Osteoblast (primary cell): ENCODE measurements at regions not wholly inside any gene's neighbourhood (a gene's known extent, or its start where the extent isn't known, plus 50 kb on each side); places are given as distances from the start of the nearest gene placed in this dataset.
A peak's percentile ranks its signal among the peaks of the same experiment; 100 is the strongest.

Experiments used
- DNase-seq: peaks from one replicate; pipeline ENCODE4 v3.0.0; 2011; ENCODE audit warnings: low spot score, mixed read lengths; ENCODE audit not compliant: insufficient read length; ENCODE audit errors: missing footprints
- H2AFZ ChIP-seq: 2 replicates; pipeline ENCODE4 v1.6.0; 2011; ENCODE audit warnings: mild to moderate bottlenecking, low read length
- H3K27ac ChIP-seq: 2 replicates; pipeline ENCODE4 v1.5.1; 2011; ENCODE audit warnings: mild to moderate bottlenecking, low read depth, low read length, moderate library complexity
- H3K27me3 ChIP-seq: 2 replicates; pipeline ENCODE4 v1.6.0; 2012; ENCODE audit warnings: mild to moderate bottlenecking, control low read depth, inconsistent platforms, low read length, moderate library complexity; ENCODE audit not compliant: insufficient read depth
- H3K36me3 ChIP-seq: 2 replicates; pipeline ENCODE4 v1.5.1; 2011; ENCODE audit warnings: mild to moderate bottlenecking, low read length, control low read depth, moderate library complexity; ENCODE audit not compliant: insufficient read depth
- H3K4me1 ChIP-seq: 2 replicates; pipeline ENCODE4 v1.5.1; 2011; ENCODE audit warnings: mild to moderate bottlenecking, low read length, control low read depth, moderate library complexity; ENCODE audit not compliant: insufficient read depth
- H3K4me2 ChIP-seq: 2 replicates; pipeline ENCODE4 v1.6.0; 2011; ENCODE audit warnings: mild to moderate bottlenecking, low read length; ENCODE audit not compliant: insufficient read depth
- H3K4me3 ChIP-seq: fragments of 200-600 bp; sonication (generic); 3 replicates; pipeline ENCODE4 v1.5.1; 2012; ENCODE audit warnings: mild to moderate bottlenecking, low read length, inconsistent platforms; ENCODE audit not compliant: insufficient read depth
- H3K79me2 ChIP-seq: 2 replicates; pipeline ENCODE4 v1.6.0; 2012; ENCODE audit warnings: mild to moderate bottlenecking, low read length, control low read depth, inconsistent platforms; ENCODE audit not compliant: insufficient read depth
- H3K9me3 ChIP-seq: 2 replicates; pipeline ENCODE4 v1.5.1; 2011; ENCODE audit warnings: low read depth, low read length, control low read depth
- H4K20me1 ChIP-seq: 2 replicates; pipeline ENCODE4 v1.6.0; 2012; ENCODE audit warnings: mild to moderate bottlenecking, low read length, control low read depth; ENCODE audit not compliant: insufficient read depth
- TF ChIP-seq, protein P1 (sequence below): IDR thresholded peaks from 2 replicates; pipeline ENCODE4 v1.5.1; 2011; ENCODE audit warnings: mild to moderate bottlenecking, low read depth, low read length, moderate library complexity; ENCODE audit errors: extremely low read depth

- Histone ChIP-seq H3K4me1 (no peaks in the 10 kb centered on the region), H3K4me3 (no peak overlapping the region), H3K79me2 (no peaks in the 10 kb centered on the region), H4K20me1 (no peaks in the 10 kb centered on the region), H3K27me3 (no peaks in the 10 kb centered on the region), H3K27ac (no peak overlapping the region), H2AFZ (no peak overlapping the region), H3K4me2 (no peak overlapping the region), H3K9me3 (no peaks in the 10 kb centered on the region), H3K36me3 (no peaks in the 10 kb centered on the region)
- DNase-seq = no peak
- TF ChIP-seq, protein P1, sequence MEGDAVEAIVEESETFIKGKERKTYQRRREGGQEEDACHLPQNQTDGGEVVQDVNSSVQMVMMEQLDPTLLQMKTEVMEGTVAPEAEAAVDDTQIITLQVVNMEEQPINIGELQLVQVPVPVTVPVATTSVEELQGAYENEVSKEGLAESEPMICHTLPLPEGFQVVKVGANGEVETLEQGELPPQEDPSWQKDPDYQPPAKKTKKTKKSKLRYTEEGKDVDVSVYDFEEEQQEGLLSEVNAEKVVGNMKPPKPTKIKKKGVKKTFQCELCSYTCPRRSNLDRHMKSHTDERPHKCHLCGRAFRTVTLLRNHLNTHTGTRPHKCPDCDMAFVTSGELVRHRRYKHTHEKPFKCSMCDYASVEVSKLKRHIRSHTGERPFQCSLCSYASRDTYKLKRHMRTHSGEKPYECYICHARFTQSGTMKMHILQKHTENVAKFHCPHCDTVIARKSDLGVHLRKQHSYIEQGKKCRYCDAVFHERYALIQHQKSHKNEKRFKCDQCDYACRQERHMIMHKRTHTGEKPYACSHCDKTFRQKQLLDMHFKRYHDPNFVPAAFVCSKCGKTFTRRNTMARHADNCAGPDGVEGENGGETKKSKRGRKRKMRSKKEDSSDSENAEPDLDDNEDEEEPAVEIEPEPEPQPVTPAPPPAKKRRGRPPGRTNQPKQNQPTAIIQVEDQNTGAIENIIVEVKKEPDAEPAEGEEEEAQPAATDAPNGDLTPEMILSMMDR = no peak
Measured at GRCh38 chr10:123952099-123952498, 60.5 kb upstream of the CPXM2 start.

DNA sequence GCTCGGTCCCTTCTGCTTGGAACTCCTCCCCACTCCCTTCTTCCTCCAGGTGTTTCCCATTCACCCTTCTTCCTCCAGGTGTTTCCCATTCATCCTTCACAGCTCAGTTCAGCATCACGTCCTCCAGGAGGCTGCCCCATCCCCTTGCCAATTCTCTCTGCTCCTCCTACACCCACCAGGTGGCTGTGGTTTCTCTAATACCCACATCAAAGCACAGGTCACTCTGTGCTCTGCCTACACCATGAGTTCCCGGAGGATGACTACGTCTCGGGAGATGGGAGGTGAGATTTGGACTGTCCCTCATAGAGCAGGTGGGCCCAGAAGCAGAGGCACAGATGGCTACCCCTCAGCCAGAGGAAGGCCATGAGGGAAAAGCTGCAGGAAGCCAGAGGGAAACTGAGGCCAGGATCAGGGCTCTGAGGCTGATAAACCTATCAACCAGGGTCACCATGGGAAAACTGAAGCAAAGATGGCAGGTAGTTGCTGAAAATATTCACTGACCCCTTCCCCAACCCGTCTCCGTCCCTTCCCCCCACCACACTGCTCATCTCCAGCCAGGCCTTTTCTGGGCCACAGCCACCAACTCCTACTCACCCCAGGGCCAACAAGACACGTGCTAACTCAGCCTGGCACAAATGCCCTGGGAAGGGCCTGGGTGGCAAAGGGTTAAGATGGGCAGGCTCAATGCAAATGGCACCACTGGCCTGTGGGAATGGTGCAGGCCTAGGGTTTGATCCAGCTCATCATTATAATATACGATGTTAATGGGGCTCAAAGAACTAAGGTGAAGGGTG is 56.6 kb upstream of the CPXM2 start:
- no peak overlapping the region for H2AFZ ChIP-seq
- DNase-seq = no peak
- no peak overlapping the region for H3K4me2 ChIP-seq
- TF ChIP-seq, protein P1 = no peak
- no peaks in the 10 kb centered on the region for H3K9me3 ChIP-seq
- H4K20me1 ChIP-seq = no peaks in the 10 kb centered on the region
- H3K4me1 ChIP-seq = peaks cover 2% of the 10 kb centered on the region
- H3K4me3 ChIP-seq = no peak overlapping the region
- H3K79me2 ChIP-seq = no peaks in the 10 kb centered on the region
- no peaks in the 10 kb centered on the region for H3K36me3 ChIP-seq
- H3K27me3 ChIP-seq = no peaks in the 10 kb centered on the region
- no peak overlapping the region for H3K27ac ChIP-seq

GRCh38 chr10:123945325-123945920 is 53.8 kb upstream of the CPXM2 start:
- H2AFZ ChIP-seq = peak overlapping the region; percentile 87
- H3K4me2 ChIP-seq = peak overlapping the region; percentile 23
- H3K27me3 ChIP-seq = no peaks in the 10 kb centered on the region
- H4K20me1 ChIP-seq = no peaks in the 10 kb centered on the region
- no peaks in the 10 kb centered on the region for H3K9me3 ChIP-seq
- no peak overlapping the region for H3K27ac ChIP-seq
- H3K4me3 ChIP-seq = no peak overlapping the region
- TF ChIP-seq, protein P1 = no peak
- no peak for DNase-seq
- H3K79me2 ChIP-seq = no peaks in the 10 kb centered on the region
- H3K4me1 ChIP-seq = peaks cover 2% of the 10 kb centered on the region
- H3K36me3 ChIP-seq = no peaks in the 10 kb centered on the region

- no peaks in the 10 kb centered on the region for H3K9me3 ChIP-seq
- peaks cover 2% of the 10 kb centered on the region for H3K4me1 ChIP-seq
- H3K27me3 ChIP-seq = no peaks in the 10 kb centered on the region
- H3K4me3 ChIP-seq = no peak overlapping the region
- DNase-seq = no peak
- no peaks in the 10 kb centered on the region for H3K79me2 ChIP-seq
- H3K36me3 ChIP-seq = no peaks in the 10 kb centered on the region
- TF ChIP-seq, protein P1 = no peak
- H3K4me2 ChIP-seq = no peak overlapping the region
- no peak overlapping the region for H3K27ac ChIP-seq
- no peaks in the 10 kb centered on the region for H4K20me1 ChIP-seq
- no peak overlapping the region for H2AFZ ChIP-seq
Measured at GRCh38 chr10:123944661-123945060, 53.1 kb upstream of the CPXM2 start.
